Endothelial cell (in vitro differentiated cells): ENCODE measurements at regions not wholly inside any gene's neighbourhood (a gene's known extent, or its start where the extent isn't known, plus 50 kb on each side); places are given as distances from the start of the nearest gene placed in this dataset.

Source experiments
- DNase-seq: peaks from one replicate; pipeline ENCODE4 v3.0.0; 2021; ENCODE audit warnings: low spot score
- H3K27ac Mint-ChIP-seq: one replicate; pipeline ENCODE4 v1.8.0; 2021; ENCODE audit warnings: mixed read lengths, inconsistent platforms; ENCODE audit not compliant: unreplicated experiment
- H3K27me3 Mint-ChIP-seq: one replicate; pipeline ENCODE4 v1.8.0; 2021; ENCODE audit warnings: mild to moderate bottlenecking, moderate library complexity, mixed read lengths, inconsistent platforms; ENCODE audit not compliant: unreplicated experiment
- H3K36me3 Mint-ChIP-seq: one replicate; pipeline ENCODE4 v1.8.0; 2021; ENCODE audit warnings: mild to moderate bottlenecking, low read depth, mixed read lengths, inconsistent platforms; ENCODE audit not compliant: unreplicated experiment
- H3K4me1 Mint-ChIP-seq: one replicate; pipeline ENCODE4 v1.8.0; 2021; ENCODE audit warnings: mild to moderate bottlenecking, mixed read lengths, inconsistent platforms; ENCODE audit not compliant: unreplicated experiment
- H3K4me3 Mint-ChIP-seq: one replicate; pipeline ENCODE4 v1.8.0; 2021; ENCODE audit warnings: mild to moderate bottlenecking, mixed read lengths, inconsistent platforms; ENCODE audit not compliant: unreplicated experiment
- H3K9me3 Mint-ChIP-seq: one replicate; pipeline ENCODE4 v1.8.0; 2021; ENCODE audit warnings: mixed read lengths, inconsistent platforms; ENCODE audit not compliant: unreplicated experiment
- TF ChIP-seq, protein P1 (sequence below): fragments of 200-600 bp; sonication (generic); IDR thresholded peaks from one replicate; pipeline ENCODE4 v1.5.0; 2021; ENCODE audit warnings: antibody characterized with exemption; ENCODE audit not compliant: unreplicated experiment

DNA sequence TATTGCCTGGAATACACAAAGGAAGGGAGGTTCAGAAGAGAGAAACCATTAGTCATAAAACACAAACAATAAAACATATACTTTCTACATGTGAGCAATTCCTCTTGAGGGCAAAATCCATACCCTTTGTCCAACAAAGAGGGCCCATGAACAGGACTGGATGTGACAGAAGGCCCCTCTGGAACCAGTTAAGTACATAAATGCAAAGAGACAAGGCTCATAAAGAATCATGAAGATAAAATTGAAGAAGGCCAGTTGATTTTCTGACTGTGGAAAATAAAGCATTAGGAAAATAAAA is 58.3 kb upstream of the CPOX start:
- Mint-ChIP-seq H3K4me1 (peaks cover 3% of the 10 kb centered on the region), H3K9me3 (no peaks in the 10 kb centered on the region), H3K27me3 (no peaks in the 10 kb centered on the region), H3K36me3 (no peaks in the 10 kb centered on the region), H3K4me3 (no peak overlapping the region), H3K27ac (no peak overlapping the region)
- DNase-seq = no peak
- TF ChIP-seq, protein P1, sequence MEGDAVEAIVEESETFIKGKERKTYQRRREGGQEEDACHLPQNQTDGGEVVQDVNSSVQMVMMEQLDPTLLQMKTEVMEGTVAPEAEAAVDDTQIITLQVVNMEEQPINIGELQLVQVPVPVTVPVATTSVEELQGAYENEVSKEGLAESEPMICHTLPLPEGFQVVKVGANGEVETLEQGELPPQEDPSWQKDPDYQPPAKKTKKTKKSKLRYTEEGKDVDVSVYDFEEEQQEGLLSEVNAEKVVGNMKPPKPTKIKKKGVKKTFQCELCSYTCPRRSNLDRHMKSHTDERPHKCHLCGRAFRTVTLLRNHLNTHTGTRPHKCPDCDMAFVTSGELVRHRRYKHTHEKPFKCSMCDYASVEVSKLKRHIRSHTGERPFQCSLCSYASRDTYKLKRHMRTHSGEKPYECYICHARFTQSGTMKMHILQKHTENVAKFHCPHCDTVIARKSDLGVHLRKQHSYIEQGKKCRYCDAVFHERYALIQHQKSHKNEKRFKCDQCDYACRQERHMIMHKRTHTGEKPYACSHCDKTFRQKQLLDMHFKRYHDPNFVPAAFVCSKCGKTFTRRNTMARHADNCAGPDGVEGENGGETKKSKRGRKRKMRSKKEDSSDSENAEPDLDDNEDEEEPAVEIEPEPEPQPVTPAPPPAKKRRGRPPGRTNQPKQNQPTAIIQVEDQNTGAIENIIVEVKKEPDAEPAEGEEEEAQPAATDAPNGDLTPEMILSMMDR = no peak

DNA sequence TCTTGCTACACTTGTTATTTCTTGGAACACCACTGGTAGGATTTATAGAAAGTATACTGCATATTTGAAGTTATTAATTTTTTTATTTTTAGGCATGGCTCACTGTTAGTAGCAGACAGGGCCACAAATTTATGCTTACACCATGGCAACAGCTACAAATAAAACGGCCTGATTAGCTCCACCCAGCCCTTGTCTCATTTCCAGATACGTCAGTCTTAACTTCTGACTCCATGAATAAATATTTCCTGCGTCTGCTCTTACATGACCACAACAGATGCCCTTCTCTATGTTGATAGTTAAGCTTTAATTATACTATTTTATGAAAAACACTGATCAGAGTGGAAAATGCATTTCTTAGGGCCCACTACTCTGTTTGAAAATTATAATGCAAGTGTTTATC is 62.3 kb upstream of the CPOX start:
- Mint-ChIP-seq H3K36me3 (no peaks in the 10 kb centered on the region), H3K4me1 (peaks cover 3% of the 10 kb centered on the region), H3K27me3 (no peaks in the 10 kb centered on the region), H3K9me3 (no peaks in the 10 kb centered on the region), H3K4me3 (no peak overlapping the region), H3K27ac (no peak overlapping the region)
- no peak for DNase-seq
- TF ChIP-seq, protein P1 = no peak

DNA sequence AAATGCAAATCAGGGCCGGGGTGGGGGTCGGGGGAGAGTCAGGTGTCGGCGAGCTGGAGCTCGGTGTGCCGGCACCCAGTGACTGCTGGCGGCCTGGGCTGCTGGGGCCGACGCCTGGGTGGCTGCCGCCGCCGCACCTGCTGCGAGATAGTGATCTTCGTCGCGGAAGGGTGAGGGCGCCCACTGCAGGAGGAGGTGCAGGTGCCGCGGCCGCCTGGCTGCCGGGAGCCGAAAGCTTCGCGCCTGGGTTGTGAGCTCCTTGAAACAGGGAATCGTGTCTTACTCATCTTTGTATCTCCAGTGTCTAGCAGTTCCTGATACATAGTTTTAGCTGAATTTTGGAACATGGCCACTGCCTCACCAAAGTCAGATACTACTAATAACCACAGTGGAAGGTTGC is 64.0 kb upstream of the CPOX start:
- Mint-ChIP-seq H3K27me3 (no peaks in the 10 kb centered on the region), H3K27ac (no peak overlapping the region), H3K4me3 (no peak overlapping the region), H3K9me3 (no peaks in the 10 kb centered on the region), H3K4me1 (no peaks in the 10 kb centered on the region), H3K36me3 (no peaks in the 10 kb centered on the region)
- DNase-seq = peak; percentile 15
- TF ChIP-seq, protein P1 = no peak

DNA sequence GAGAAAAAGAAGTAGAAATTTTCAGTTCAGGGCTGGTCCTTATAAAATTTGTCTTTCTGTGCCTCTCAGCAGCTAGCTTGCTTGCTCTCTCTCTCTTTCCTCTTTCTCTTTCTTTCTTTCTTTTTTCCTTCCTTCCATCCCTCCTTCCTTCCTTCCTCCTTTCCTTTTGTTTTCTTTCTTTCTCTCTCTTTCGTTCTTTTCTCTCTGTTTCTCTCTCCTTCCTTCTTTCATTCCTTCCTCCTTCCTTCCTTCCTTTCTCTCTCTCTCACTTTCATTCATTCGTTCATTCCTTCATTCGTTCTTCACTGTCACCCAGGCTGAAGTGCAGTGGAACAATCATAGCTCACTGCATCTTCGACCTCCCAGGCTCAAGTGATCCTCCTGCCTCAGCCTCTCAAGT is 69.3 kb upstream of the CPOX start:
- no peak overlapping the region for H3K27ac Mint-ChIP-seq
- H3K27me3 Mint-ChIP-seq = no peaks in the 10 kb centered on the region
- no peaks in the 10 kb centered on the region for H3K9me3 Mint-ChIP-seq
- no peaks in the 10 kb centered on the region for H3K36me3 Mint-ChIP-seq
- no peak overlapping the region for H3K4me3 Mint-ChIP-seq
- TF ChIP-seq, protein P1 = no peak
- no peaks in the 10 kb centered on the region for H3K4me1 Mint-ChIP-seq
- DNase-seq = no peak

DNA sequence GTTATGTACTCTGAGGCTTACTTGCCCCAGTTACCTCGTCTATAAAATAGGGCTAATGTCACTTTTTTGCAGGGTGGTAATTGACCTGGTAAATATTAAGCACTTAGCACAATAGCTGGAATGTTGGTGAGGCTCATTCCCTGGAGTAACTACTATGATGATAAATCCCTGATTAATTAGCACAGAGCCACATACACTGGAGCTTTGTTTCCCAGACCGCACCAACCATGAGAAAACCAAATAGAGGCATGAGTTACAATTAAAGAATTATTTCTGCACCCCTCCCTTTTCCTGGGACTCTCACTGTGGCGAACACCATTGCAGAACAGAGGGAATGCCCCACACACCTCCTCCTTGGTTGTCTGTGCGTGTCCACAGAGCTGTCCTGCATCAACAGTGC is 76.6 kb upstream of the CPOX start:
- Mint-ChIP-seq H3K4me1 (no peaks in the 10 kb centered on the region), H3K27me3 (no peaks in the 10 kb centered on the region), H3K4me3 (no peak overlapping the region), H3K27ac (no peak overlapping the region), H3K36me3 (no peaks in the 10 kb centered on the region), H3K9me3 (no peaks in the 10 kb centered on the region)
- no peak for DNase-seq
- TF ChIP-seq, protein P1 = no peak
